HepG2 (cell line): ENCODE measurements at regions not wholly inside any gene's neighbourhood (a gene's known extent, or its start where the extent isn't known, plus 50 kb on each side); places are given as distances from the start of the nearest gene placed in this dataset.

Source experiments
- EZH2 ChIP-seq: conservative IDR thresholded peaks from 2 replicates; pipeline ENCODE4 v1.6.1; 2012; ENCODE audit warnings: mild to moderate bottlenecking, low read depth, low read length, moderate library complexity
- NCOA5 ChIP-seq: sonication (generic); formaldehyde crosslinking; IDR thresholded peaks from 2 replicates; pipeline ENCODE4 v1.4.0; 2020; ENCODE audit warnings: missing genetic modification reagents
- POLR2A ChIP-seq, 2 experiments: IDR thresholded peaks; 2 replicates each; pipeline ENCODE4 v1.6.1; 2011; ENCODE audit warnings: low read depth in 2 of 2, low read length in 2 of 2, mild to moderate bottlenecking in 1 of 2, moderate library complexity in 1 of 2; ENCODE audit not compliant: insufficient read depth in 1 of 2
- SMAD9 ChIP-seq: sonication (generic); formaldehyde crosslinking; IDR thresholded peaks from 2 replicates; pipeline ENCODE4 v1.5.1; 2020; ENCODE audit warnings: mild to moderate bottlenecking, missing genetic modification reagents
- THYN1 ChIP-seq: sonication (generic); formaldehyde crosslinking; IDR thresholded peaks from 2 replicates; pipeline ENCODE4 v1.8.1; 2023; ENCODE audit warnings: low read depth, mild to moderate bottlenecking, moderate library complexity, missing genetic modification reagents, borderline replicate concordance
- ZNF274 ChIP-seq: sonication (generic); formaldehyde crosslinking; IDR thresholded peaks from 2 replicates; pipeline ENCODE4 v1.5.1; 2020; ENCODE audit warnings: mild to moderate bottlenecking, missing genetic modification reagents
- ZNF552 ChIP-seq: sonication (generic); formaldehyde crosslinking; IDR thresholded peaks from 2 replicates; pipeline ENCODE4 v1.9.0; 2022; ENCODE audit warnings: missing genetic modification reagents, mild to moderate bottlenecking, borderline replicate concordance
- ZSCAN20 ChIP-seq: sonication (generic); formaldehyde crosslinking; IDR thresholded peaks from 2 replicates; pipeline ENCODE4 v1.4.0; 2020; ENCODE audit warnings: missing genetic modification reagents, mild to moderate bottlenecking, borderline replicate concordance

DNA sequence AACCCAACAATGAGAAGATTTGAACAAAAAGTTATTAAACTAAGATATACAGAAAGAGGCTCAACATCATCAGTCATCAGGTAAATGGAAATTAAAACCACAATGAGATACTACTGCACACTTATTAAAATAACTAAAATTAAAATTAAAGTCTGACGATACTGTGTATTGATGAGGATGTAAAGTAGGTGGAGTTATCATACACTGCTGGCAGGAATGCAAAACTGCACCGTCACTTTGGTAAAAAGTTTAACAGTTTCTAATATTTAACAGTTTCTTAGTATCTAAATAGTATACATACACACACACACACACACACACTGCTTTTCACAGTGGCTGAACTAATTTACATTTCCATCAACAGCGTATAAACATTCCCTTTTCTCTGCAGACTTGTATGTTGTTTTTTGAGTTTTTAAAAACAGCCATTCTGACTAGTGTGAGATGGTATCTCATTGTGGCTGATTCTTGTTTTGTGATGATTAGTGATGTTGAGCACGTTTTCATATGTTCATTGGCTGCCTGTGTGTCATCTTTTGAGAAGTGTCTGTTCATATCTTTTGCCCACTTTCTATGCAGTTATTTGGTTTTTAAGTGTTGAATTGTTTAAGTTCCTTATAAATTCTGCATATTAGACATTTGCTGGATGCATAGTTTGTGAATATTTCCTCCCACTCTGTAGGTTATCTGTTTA is 726.9 kb upstream of the CHAC2 start:
- no peak for TF ChIP-seq THYN1 (CRISPR knock-in tag)
- no peak for TF ChIP-seq POLR2A (IDR thresholded peaks at IDR 0.05; ENCODE audit: insufficient read depth in 1 of 2, low read depth in 2 of 2, low read length in 2 of 2)
- no peak for TF ChIP-seq NCOA5 (CRISPR knock-in tag)
- no peak for TF ChIP-seq ZNF274 (CRISPR knock-in tag)
- no peak for TF ChIP-seq ZNF552
- no peak for TF ChIP-seq EZH2
- no peak for TF ChIP-seq ZSCAN20
- no peak for TF ChIP-seq SMAD9 (CRISPR knock-in tag)
